Astrocyte of the spinal cord (primary cell): ENCODE measurements at regions not wholly inside any gene's neighbourhood (a gene's known extent, or its start where the extent isn't known, plus 50 kb on each side); places are given as distances from the start of the nearest gene placed in this dataset.

Source experiments
- DNase-seq: peaks from one replicate; pipeline ENCODE4 v3.0.0; 2011; ENCODE audit warnings: low read depth, low spot score
- H3K4me3 ChIP-seq: 2 replicates; pipeline ENCODE4 v1.5.1; 2011; ENCODE audit warnings: low read depth, mild to moderate bottlenecking, low read length, moderate library complexity
- CTCF ChIP-seq: IDR thresholded peaks from 2 replicates; pipeline ENCODE4 v1.5.1; 2012; ENCODE audit warnings: low read depth, mild to moderate bottlenecking, low read length, inconsistent platforms
- in situ Hi-C: cut with HindIII; loops from 2 replicates; pipeline ENCODE4 v1.10.0; 2017; ENCODE audit warnings: low sequenced_read_pairs

- no peak overlapping the region for H3K4me3 ChIP-seq
- no peak for TF ChIP-seq CTCF
- no peak for DNase-seq
- in situ Hi-C loops: no loop called here
These were observed 1350.3 kb downstream of the TMEM121 start for GRCh38 chr14:106876711-106877110.

- no peak overlapping the region for H3K4me3 ChIP-seq
- in situ Hi-C loops: no loop called here
- TF ChIP-seq CTCF: no peak
These were observed 1351.1 kb downstream of the TMEM121 start for GRCh38 chr14:106877517-106877916.

DNA sequence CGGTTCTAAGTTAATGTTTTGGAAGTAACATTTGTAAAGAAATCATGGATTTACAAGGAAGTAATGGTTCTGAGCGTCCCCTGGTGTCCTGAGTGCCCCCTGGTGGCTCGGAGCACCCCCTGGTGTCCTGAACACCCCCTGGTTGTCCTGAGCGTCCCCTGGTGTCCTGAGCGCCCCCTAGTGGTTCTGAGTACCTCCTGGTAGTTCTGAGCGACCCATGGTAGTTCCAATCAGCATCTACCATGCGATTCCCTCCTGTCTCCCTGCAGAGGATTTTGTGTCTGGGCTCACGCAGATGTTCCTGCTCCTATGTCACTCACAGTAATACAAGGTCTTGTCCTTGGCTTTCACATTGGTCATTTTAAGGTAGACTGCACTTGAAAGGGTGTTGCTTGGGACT is 1352.9 kb downstream of the TMEM121 start:
- TF ChIP-seq CTCF: no peak
- H3K4me3 ChIP-seq: no peak overlapping the region
- DNase-seq: no peak
- in situ Hi-C loops: no loop called here

More at GRCh38 chr14:106877517-106877916, 1351.1 kb downstream of the TMEM121 start:
- no peak for DNase-seq

- in situ Hi-C loops: no loop called here
- H3K4me3 ChIP-seq: no peak overlapping the region
- TF ChIP-seq CTCF: peak; percentile 50
- no peak for DNase-seq
These were observed 1356.9 kb downstream of the TMEM121 start for GRCh38 chr14:106883218-106883692.
